B cell (primary cell): ENCODE measurements at regions not wholly inside any gene's neighbourhood (a gene's known extent, or its start where the extent isn't known, plus 50 kb on each side); places are given as distances from the start of the nearest gene placed in this dataset.

Source experiments
- ATAC-seq: fragments of 200-7000 bp; cut with Tn5 transposase; one replicate; pipeline ENCODE4 v1.10.0; 2021; ENCODE audit warnings: low read depth, mild to moderate bottlenecking, moderate number of reproducible peaks, moderate library complexity
- CTCF ChIA-PET: fragments of 350-600 bp; sonication (Branson Sonifier 250); formaldehyde crosslinking; loops from one replicate; lab custom pipeline; 2021; ENCODE audit warnings: antibody characterized with exemption, inconsistent platforms; lab: Charles Lee
- POLR2A ChIA-PET: fragments of 350-600 bp; sonication (Branson Sonifier 250); formaldehyde crosslinking; loops from one replicate; lab custom pipeline; 2021; ENCODE audit warnings: antibody characterized with exemption; lab: Charles Lee
- DNase-seq: peaks from one replicate; pipeline ENCODE4 v3.0.0; 2013
- H2AFZ ChIP-seq: 2 replicates; pipeline ENCODE4 v1.6.1; 2012; ENCODE audit warnings: mild to moderate bottlenecking, low read depth, low read length; ENCODE audit not compliant: insufficient read depth, poor library complexity, severe bottlenecking
- H3K27ac ChIP-seq, 2 donors: 1 replicate in 1 of 2; 2 replicates in 1 of 2; pipeline ENCODE4 v1.5.1; 2012 to 2013; ENCODE audit warnings: low read length in 2 of 2, mild to moderate bottlenecking in 2 of 2, moderate library complexity in 1 of 2
- H3K27me3 ChIP-seq, 4 experiments: fragments of 200-600 bp in 1 of 4; sonication (generic) in 1 of 4; replicated peaks in 1 of 4; 1 replicate in 2 of 4; 2 replicates in 2 of 4; pipeline versions ENCODE4 v1.6.1 to v1.7.0; 2013 to 2016; ENCODE audit warnings: low read length in 3 of 4, mild to moderate bottlenecking in 2 of 4, mixed read lengths in 1 of 4, moderate library complexity in 1 of 4; ENCODE audit not compliant: insufficient read depth in 4 of 4, control insufficient read depth in 3 of 4; ENCODE audit errors: control extremely low read depth in 1 of 4
- H3K36me3 ChIP-seq, 2 experiments: replicated peaks in 1 of 2; 1 replicate in 1 of 2; 2 replicates in 1 of 2; pipeline versions ENCODE4 v1.6.1 to v1.7.1; 2013; ENCODE audit warnings: low read length in 1 of 2; ENCODE audit not compliant: insufficient read depth in 2 of 2, control insufficient read depth in 1 of 2; ENCODE audit errors: control extremely low read depth in 1 of 2, extremely low read depth in 1 of 2
- H3K4me1 ChIP-seq, 2 donors: fragments of 200-600 bp in 1 of 2; sonication (generic) in 1 of 2; 1 replicate in 1 of 2; 2 replicates in 1 of 2; pipeline versions ENCODE4 v1.5.1 to v1.6.1; 2013 to 2017; ENCODE audit warnings: low read length in 2 of 2; ENCODE audit not compliant: control insufficient read depth in 2 of 2, insufficient read depth in 2 of 2
- H3K4me2 ChIP-seq: replicated peaks from 2 replicates; pipeline ENCODE3; 2012; ENCODE audit warnings: mild to moderate bottlenecking, low read depth, low read length; ENCODE audit not compliant: poor library complexity, severe bottlenecking
- H3K4me3 ChIP-seq, 5 experiments: fragments of 200-600 bp in 1 of 5; sonication (generic) in 1 of 5; 1 replicate in 3 of 5; 2 replicates in 2 of 5; pipeline versions ENCODE4 v1.5.1 to v1.7.0; 2011 to 2016; ENCODE audit warnings: low read length in 4 of 5, mild to moderate bottlenecking in 4 of 5, low read depth in 2 of 5, control low read depth in 1 of 5, moderate library complexity in 1 of 5; ENCODE audit not compliant: insufficient read depth in 1 of 5; ENCODE audit errors: control extremely low read depth in 1 of 5, extremely low read depth in 1 of 5
- H3K79me2 ChIP-seq: fragments of 200-600 bp; sonication (generic); one replicate; pipeline ENCODE4 v1.6.0; 2016; ENCODE audit warnings: low read length; ENCODE audit not compliant: control insufficient read depth, insufficient read depth
- H3K9ac ChIP-seq: fragments of 200-600 bp; sonication (generic); 2 replicates; pipeline ENCODE4 v1.6.1; 2017; ENCODE audit warnings: mild to moderate bottlenecking, low read length, moderate library complexity
- H3K9me3 ChIP-seq, 3 donors: one replicate each; pipeline versions ENCODE4 v1.6.1 to v1.7.1; 2013; ENCODE audit warnings: low read length in 2 of 3; ENCODE audit not compliant: control insufficient read depth in 2 of 3, insufficient read depth in 1 of 3; ENCODE audit errors: control extremely low read depth in 1 of 3
- H4K20me1 ChIP-seq: 2 replicates; pipeline ENCODE4 v1.6.0; 2012; ENCODE audit warnings: mild to moderate bottlenecking, low read length; ENCODE audit not compliant: insufficient read depth, control insufficient read depth, poor library complexity, severe bottlenecking
- H3K27ac Mint-ChIP-seq: one replicate; pipeline ENCODE4 v1.8.0; 2021; ENCODE audit warnings: mixed read lengths
- H3K27me3 Mint-ChIP-seq: one replicate; pipeline ENCODE4 v1.8.0; 2021; ENCODE audit warnings: mixed read lengths
- H3K4me1 Mint-ChIP-seq: one replicate; pipeline ENCODE4 v1.8.0; 2021; ENCODE audit warnings: mixed read lengths
- H3K4me3 Mint-ChIP-seq: one replicate; pipeline ENCODE4 v1.8.0; 2021; ENCODE audit warnings: mixed read lengths
- H3K9me3 Mint-ChIP-seq: one replicate; pipeline ENCODE4 v1.8.0; 2022; ENCODE audit warnings: mixed read lengths; ENCODE audit not compliant: insufficient read depth
- CTCF ChIP-seq: fragments of 200-600 bp; IDR thresholded peaks from one replicate; pipeline ENCODE4 v1.8.0; 2022; ENCODE audit warnings: antibody characterized with exemption, mild to moderate bottlenecking
- EZH2 ChIP-seq: IDR thresholded peaks from 2 replicates; pipeline ENCODE4 v1.6.1; 2012; ENCODE audit warnings: borderline replicate concordance, low read depth, mild to moderate bottlenecking, moderate library complexity, low read length; ENCODE audit not compliant: insufficient read depth, poor library complexity, severe bottlenecking
- WGBS: methylation state at CpG from one replicate; pipeline ENCODE4 v1.1.5; 2013; ENCODE audit warnings: missing lambda C conversion rate; ENCODE audit not compliant: insufficient coverage; 5-methylcytosine and 5-hydroxymethylcytosine counted together
- intact Hi-C: fragments of 100-400 bp; cut with micrococcal nuclease; formaldehyde crosslinking; loops from one replicate; pipeline ENCODE4 v1.10.0; 2022

GRCh38 chr3:30221619-30222018 lies 384.8 kb upstream of the TGFBR2 start:
- Mint-ChIP-seq H3K27me3 (peaks cover 12% of the 10 kb centered on the region), H3K27ac (no peak overlapping the region), H3K9me3 (no peaks in the 10 kb centered on the region), H3K4me3 (no peak overlapping the region), H3K4me1 (peaks cover 5% of the 10 kb centered on the region)
- Histone ChIP-seq H3K4me1 (no peaks in the 10 kb centered on the region), H3K4me3 (no peak overlapping the region), H3K9me3 (no peaks in the 10 kb centered on the region), H3K27me3 (no peaks in the 10 kb centered on the region), H2AFZ (no peak overlapping the region), H3K27ac (no peak overlapping the region), H3K4me2 (no peak overlapping the region), H3K79me2 (no peaks in the 10 kb centered on the region), H4K20me1 (no peaks in the 10 kb centered on the region), H3K36me3 (no peaks in the 10 kb centered on the region), H3K9ac (no peak overlapping the region)
- CTCF ChIA-PET, result no interaction called here
- ATAC-seq (no peak), DNase-seq (no peak)
- intact Hi-C loops, result no loop called here
- TF ChIP-seq CTCF, result no peak
- no peak for TF ChIP-seq EZH2
- WGBS, result 14% methylated on average over 1 of the region's 3 CpGs
- POLR2A ChIA-PET, result no interaction called here

GRCh38 chr3:30222441-30222840 lies 384.0 kb upstream of the TGFBR2 start:
- no peak overlapping the region for H3K9ac ChIP-seq
- intact Hi-C loops, result no loop called here
- Mint-ChIP-seq H3K27me3 (peaks cover 11% of the 10 kb centered on the region), H3K4me3 (no peak overlapping the region), H3K9me3 (no peaks in the 10 kb centered on the region), H3K4me1 (peaks cover 6% of the 10 kb centered on the region), H3K27ac (no peak overlapping the region)
- ATAC-seq (no peak), DNase-seq (no peak)
- no peaks in the 10 kb centered on the region for H3K27me3 ChIP-seq
- TF ChIP-seq CTCF (no peak), EZH2 (no peak)
- H2AFZ ChIP-seq, result no peak overlapping the region
- H3K27ac ChIP-seq, result no peak overlapping the region
- no peaks in the 10 kb centered on the region for H3K9me3 ChIP-seq
- no peaks in the 10 kb centered on the region for H3K36me3 ChIP-seq
- no peaks in the 10 kb centered on the region for H3K79me2 ChIP-seq
- H4K20me1 ChIP-seq, result no peaks in the 10 kb centered on the region
- no peak overlapping the region for H3K4me2 ChIP-seq
- no peaks in the 10 kb centered on the region for H3K4me1 ChIP-seq
- POLR2A ChIA-PET, result no interaction called here
- CTCF ChIA-PET, result no interaction called here
- no CpG with 5 or more reads among the region's 2 CpGs for WGBS
- no peak overlapping the region for H3K4me3 ChIP-seq
